ENCODE measurements at regions not wholly inside any gene's neighbourhood (a gene's known extent, or its start where the extent isn't known, plus 50 kb on each side); places are given as distances from the start of the nearest gene placed in this dataset.

DNA sequence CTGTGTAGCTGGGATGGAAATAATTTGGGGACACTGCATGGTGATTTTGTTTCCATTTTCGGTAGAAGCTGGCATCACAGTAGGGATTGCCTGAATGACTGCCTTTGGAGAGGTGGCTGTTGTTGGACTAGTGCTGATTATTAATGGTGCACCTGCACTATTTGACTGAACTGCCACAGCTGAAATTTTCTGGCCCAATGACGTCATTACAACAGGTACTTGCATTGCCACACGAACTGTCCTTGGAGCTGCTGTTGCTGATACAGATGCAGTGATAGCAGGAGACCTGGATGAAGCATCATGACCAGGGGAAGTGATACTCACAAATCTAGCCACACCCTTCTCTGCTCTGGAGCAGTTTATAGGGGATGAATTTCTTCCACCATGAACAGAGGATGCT lies 95.6 kb upstream of the FOXC1 start:
- H3K36me3 ChIP-seq: no peaks in the 10 kb centered on the region
- H3K9me3 ChIP-seq: no peaks in the 10 kb centered on the region
- H3K4me3 ChIP-seq (ENCODE audit: low read depth, low read length): no peak overlapping the region
- H3K27me3 ChIP-seq: peaks cover 15% of the 10 kb centered on the region
- no peaks in the 10 kb centered on the region for H3K4me1 ChIP-seq
- TF ChIP-seq CTCF (IDR thresholded peaks at IDR 0.05; ENCODE audit: low read depth, low read length): no peak
- no peak for DNase-seq

DNA sequence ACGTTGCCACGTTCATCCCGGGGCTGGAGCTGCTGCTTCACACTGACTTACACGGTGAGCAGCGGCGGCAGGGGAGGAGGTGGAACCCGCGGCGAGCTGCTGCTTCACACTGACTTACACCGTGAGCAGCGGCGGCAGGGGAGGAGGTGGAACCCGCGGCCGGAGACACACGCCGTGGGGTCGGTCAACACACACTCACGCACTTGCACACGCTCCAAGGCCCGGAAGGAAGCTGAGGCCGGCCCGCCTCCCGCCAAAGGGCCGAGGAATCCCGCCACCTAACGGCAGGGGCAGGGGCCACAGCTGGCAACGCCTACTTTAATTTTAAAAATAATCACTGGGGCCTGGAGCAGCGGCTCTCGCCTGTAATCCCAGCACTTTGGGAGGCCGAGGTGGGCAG lies 94.4 kb upstream of the FOXC1 start:
- no peaks in the 10 kb centered on the region for H3K4me1 ChIP-seq
- TF ChIP-seq CTCF (IDR thresholded peaks at IDR 0.05; ENCODE audit: low read depth, low read length): no peak
- H3K4me3 ChIP-seq (ENCODE audit: low read depth, low read length): no peak overlapping the region
- H3K9me3 ChIP-seq: no peaks in the 10 kb centered on the region
- no peaks in the 10 kb centered on the region for H3K36me3 ChIP-seq
- no peak for DNase-seq
- peaks cover 12% of the 10 kb centered on the region for H3K27me3 ChIP-seq

- Histone ChIP-seq H3K4me1 (no peaks in the 10 kb centered on the region), H3K36me3 (no peaks in the 10 kb centered on the region), H3K9me3 (no peaks in the 10 kb centered on the region), H3K4me3 (ENCODE audit: low read depth, low read length) (no peak overlapping the region), H3K27me3 (peaks cover 12% of the 10 kb centered on the region)
- TF ChIP-seq CTCF (IDR thresholded peaks at IDR 0.05; ENCODE audit: low read depth, low read length): no peak
- DNase-seq: no peak
These were observed 93.9 kb upstream of the FOXC1 start for GRCh38 chr6:1515781-1516180.

DNA sequence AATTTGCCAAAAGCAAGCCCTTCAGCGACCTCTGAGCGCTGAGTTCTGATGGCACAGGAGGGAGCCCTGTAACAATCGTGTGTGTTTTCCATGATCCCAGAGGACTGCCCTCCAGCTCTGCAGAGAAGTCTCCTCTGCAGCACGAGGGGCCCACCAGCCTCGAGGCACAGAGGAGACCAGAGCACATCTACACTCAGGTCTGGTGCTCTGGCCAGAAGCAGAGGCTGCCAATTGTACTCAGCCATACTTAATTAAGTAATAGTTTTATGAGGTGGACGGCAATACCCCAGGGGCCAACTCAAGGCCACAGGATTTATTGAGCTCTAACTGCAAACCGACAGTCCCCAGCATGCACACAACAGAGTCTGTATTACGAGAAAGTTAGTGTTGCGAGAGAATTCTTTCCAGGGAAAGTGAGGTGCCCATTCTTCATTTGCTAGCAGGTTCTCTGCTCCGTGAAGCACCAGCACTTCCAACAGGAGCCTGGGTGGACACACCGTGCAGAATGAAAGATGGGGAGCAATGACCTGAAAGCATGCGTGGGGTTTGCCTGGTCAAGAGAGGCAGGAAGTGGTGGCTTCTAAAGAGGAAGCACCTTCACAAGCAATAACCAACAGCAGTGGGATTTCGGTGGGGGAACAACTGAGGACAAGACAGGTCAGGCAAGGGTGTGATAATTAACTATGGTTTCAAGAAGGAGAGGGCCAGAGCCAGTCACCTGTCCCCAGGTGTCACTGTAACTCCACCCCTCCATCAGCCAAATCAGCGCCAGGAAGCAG lies 92.8 kb upstream of the FOXC1 start:
- H3K36me3 ChIP-seq: no peaks in the 10 kb centered on the region
- TF ChIP-seq CTCF (IDR thresholded peaks at IDR 0.05; ENCODE audit: low read depth, low read length): no peak
- peaks cover 16% of the 10 kb centered on the region for H3K27me3 ChIP-seq
- DNase-seq: peak; percentile 59
- H3K9me3 ChIP-seq: no peaks in the 10 kb centered on the region
- H3K4me1 ChIP-seq: no peaks in the 10 kb centered on the region
- H3K4me3 ChIP-seq (ENCODE audit: low read depth, low read length): no peak overlapping the region

- H3K9me3 ChIP-seq: no peaks in the 10 kb centered on the region
- H3K4me1 ChIP-seq: no peaks in the 10 kb centered on the region
- peaks cover 25% of the 10 kb centered on the region for H3K27me3 ChIP-seq
- H3K36me3 ChIP-seq: no peaks in the 10 kb centered on the region
- DNase-seq: no peak
- H3K4me3 ChIP-seq (ENCODE audit: low read depth, low read length): no peak overlapping the region
- no peak for TF ChIP-seq CTCF (IDR thresholded peaks at IDR 0.05; ENCODE audit: low read depth, low read length)
These were observed 90.9 kb upstream of the FOXC1 start for GRCh38 chr6:1518855-1519254.

DNA sequence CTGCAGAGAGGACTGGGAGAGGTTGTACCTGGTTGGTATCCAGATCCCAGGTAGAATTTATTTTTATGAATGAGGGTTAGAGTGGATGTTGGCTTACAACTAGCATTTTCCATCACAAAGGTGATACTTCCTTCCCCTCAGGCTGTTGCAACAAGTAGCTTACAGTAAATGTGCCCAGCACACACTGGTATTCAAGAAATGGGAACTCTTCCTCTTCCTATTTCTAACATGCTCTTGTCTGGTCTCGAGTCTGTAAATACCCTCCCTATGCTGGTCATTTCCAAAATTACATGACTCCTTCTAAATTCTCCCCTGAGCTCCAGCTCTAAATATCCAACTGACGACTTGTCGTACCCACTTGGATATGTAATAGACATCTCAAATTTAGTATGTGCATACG lies 90.1 kb upstream of the FOXC1 start:
- DNase-seq: no peak
- no peaks in the 10 kb centered on the region for H3K4me1 ChIP-seq

More for the DNA sequence above, 90.1 kb upstream of the FOXC1 start:
- no peaks in the 10 kb centered on the region for H3K9me3 ChIP-seq
- TF ChIP-seq CTCF (IDR thresholded peaks at IDR 0.05; ENCODE audit: low read depth, low read length): no peak
- peaks cover 25% of the 10 kb centered on the region for H3K27me3 ChIP-seq
- no peak overlapping the region for H3K4me3 ChIP-seq (ENCODE audit: low read depth, low read length)
- H3K36me3 ChIP-seq: no peaks in the 10 kb centered on the region

Measured in BE2C (cell line).